HG03060 (cell line): ENCODE measurements at regions not wholly inside any gene's neighbourhood (a gene's known extent, or its start where the extent isn't known, plus 50 kb on each side); places are given as distances from the start of the nearest gene placed in this dataset.

ENCODE experiments used
- ATAC-seq: cut with Tn5 transposase; IDR thresholded peaks from one replicate; pipeline ENCODE4 v1.9.1; 2021; ENCODE audit warnings: low read depth, moderate number of reproducible peaks; ENCODE audit not compliant: unreplicated experiment

DNA sequence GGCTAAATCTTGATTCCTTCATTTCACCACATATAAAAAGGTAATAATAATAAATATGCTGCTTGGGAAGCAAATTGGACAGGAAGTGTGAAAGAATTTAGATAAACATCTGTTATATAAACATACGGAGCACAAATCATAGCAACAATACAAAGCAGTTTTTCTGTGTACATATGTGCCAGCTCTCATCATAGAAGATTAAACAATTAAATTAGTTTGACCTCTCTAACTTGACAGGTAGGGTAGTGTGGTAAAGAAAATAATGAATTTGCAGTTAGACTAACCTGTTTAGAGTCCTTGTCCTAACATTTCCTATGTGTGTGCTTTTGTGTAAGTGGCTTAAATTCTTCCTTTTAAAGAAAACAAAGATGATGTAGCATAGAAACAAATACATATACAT lies 995.7 kb upstream of the TENM4 start:
- no peak for ATAC-seq

DNA sequence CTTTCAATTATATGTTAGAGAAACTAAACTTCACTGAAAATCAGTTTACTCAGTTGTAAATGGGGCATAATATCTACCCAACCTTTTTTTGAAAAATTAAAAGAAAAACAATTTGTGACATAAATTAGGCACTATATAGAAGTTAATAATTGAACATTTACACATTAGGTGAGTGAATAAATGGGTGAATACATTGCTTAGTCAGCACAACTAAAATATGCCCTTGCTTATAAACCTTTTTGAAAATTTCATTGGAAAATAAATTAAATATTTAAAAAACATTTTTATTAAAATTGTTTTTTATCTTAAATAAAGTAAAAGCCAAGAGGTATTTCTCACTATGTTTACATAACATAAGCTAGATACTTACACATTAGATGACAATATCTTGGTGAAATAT lies 994.5 kb upstream of the TENM4 start:
- no peak for ATAC-seq

DNA sequence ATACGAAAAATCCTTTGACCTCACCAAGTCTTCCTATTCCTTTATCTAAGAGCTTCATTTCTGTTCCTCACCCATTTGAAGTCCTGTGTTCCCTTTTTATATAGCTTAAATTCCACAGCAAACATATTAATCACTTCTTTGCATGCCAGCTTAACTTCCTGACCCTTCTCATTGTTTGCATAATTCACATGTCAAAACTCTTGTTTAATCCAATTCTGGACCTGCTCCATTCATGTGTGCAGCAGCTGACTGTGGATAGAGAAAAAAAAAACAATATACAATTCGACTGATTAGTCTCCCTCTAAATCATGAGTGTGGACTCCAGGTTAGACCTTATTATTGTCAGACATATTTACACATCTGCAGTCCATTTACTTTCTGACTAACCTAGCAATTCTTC lies 991.2 kb upstream of the TENM4 start:
- ATAC-seq, result no peak

DNA sequence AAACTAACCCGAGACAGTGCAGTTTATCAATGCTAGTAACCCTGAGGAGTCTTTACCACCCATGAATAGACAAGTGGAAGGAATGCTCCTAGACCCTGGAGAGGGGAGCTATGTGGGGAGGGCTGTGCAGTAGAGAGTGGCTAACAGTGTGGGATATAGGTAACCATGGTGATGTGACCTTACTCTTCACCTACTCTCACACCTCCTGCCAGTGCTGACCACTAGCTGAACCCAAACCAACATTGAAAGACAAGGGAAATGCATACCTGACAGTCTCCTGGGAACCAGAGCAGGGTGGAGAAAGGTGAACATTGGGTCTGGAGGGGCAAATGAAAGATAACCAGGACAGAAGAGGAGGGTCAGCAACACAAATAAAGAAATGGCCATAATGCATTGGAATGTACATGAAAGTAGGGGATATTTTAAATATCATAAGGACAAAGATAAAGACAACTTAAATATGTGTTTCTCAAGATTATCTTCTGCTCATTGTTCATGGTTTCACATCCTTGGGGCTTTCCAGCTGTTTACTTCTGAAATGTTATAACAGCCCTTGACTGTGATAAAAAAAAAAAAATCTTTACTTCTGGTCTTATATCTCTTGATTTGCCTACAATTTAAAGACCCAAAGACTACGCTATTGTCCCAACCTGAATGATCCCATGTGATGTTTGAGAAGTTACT lies 983.3 kb upstream of the TENM4 start:
- no peak for ATAC-seq

DNA sequence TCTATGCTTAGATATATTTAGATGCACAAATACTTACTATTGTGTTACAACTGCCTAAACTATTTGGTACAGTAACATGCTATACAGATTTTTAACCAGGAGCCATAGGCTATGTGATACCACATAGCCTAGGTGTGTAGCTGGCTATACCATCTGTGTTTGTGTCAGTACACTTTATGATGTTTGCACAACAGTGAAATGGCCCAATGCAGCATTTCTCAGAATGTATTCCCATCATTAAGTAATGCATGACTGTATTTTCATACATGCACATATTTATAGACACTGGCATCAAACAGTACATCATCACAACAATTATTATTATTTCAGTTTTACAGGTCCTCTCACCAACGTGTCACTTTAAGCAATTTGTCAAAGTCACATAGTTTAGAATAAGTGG lies 979.5 kb upstream of the TENM4 start:
- ATAC-seq, result no peak

DNA sequence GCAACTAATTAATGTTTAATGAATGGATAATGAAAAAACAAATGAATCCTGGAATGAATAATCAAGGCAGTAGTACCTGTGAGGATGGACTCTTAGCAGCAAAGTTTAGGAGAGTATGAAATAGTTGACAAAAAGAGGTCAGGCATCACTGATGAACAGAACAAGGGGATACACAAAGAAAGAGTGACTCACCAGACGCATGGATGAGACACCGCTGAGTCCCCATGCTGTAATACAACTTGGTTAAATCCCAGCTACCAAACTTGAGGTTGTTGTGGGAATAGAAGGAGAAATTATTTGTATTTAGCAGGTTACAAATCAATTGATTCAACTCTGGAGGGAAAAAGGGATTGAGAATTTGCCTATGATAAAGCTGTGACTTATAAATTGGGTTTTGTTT lies 976.9 kb upstream of the TENM4 start:
- no peak for ATAC-seq

DNA sequence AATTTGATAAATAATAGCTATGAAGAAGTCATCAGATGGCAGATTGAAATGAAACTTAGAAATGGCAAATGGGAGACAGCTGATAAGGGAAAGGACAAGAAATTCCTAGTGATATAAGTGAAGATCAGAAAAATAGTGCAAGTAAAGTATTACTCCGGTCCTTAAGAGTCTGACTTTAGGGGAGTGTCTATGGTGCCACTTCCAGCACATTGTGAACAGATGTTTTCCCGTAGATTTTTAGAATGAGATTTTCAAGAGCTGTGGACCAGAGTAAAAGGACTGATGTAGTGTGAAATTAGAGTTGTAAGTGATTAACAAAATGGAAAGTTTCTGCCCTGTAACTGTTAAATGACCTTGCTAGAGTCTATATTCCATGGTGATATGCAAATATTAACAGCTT lies 974.8 kb upstream of the TENM4 start:
- no peak for ATAC-seq

DNA sequence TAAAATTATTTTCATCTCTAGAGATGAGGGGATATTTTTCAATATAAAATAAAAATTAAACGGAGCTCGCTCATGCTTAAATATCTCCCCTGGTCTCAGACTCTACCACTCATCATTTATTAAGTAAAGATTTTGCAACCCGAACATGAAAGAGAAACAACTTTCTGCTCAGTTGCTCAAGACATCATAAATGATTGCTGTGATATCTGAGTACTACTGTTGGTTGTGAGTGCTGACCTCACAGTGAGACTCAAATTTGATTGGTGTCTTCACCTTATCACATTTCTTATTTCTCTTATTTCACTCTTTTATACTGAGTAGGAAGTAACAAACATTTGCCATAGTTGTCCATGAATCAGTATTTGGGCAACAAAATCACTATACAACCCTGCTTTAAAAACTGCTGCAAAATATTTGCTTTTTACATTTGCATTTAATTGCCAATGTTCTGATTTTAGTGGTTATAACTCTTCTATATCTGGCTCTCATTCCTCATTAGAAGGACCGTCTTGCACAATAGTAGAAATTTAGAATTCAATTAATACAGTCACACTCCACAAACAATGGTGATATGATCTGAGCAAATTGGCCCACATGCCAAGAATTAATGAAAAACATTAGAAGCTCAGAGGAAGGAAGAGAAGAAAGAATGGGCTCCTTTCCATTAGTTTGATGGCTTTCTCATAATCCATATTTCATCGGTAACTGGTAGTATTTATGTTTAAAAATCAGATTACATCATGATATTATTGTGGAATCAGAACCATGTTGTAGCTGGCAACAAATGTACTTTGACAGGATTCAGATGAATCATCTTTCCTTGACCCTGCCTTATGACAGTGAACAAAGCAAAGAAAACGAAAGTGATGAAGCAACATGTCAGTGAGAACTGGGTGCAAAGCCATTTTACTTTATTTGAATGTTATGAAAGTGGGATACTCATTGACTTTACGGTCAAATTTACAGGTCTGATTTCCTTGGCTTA lies 973.6 kb upstream of the TENM4 start:
- no peak for ATAC-seq

DNA sequence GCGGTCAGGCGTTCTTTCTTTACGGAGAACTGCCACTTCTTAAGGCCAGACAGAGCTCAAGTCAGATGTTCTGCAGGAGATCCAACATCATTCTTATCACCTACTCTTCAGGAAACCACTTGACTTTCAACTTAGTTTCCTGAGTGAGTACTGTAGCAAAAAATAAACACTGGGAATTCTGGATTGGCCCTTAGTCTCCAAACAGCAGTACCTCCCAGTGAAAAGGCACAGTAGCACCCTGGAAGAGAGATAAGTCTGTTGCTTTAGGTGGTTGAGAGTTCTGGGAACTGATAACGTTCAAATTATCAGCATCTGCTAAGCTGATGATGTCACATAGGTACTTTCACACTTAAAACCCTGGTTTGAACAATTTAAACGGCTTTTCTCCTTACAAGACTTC lies 971.8 kb upstream of the TENM4 start:
- no peak for ATAC-seq

DNA sequence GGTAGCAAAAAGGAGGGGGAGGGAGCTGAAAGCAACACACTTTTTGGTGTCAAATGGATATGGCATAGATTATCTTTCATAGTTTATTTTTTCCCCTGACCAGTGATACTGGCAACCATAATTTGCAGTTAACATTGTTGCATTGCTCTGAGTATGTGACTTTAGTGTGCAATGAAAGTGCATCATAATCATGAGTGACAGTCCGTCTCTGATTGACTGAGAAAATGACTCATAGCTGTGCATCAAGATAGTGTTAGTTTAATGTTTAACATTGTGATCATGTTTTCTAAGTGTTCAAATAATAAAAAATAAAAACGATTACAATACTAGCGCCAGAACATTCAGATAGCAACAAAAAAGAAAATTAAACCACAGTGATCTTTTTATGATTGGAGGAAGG lies 952.4 kb upstream of the TENM4 start:
- ATAC-seq, result no peak

DNA sequence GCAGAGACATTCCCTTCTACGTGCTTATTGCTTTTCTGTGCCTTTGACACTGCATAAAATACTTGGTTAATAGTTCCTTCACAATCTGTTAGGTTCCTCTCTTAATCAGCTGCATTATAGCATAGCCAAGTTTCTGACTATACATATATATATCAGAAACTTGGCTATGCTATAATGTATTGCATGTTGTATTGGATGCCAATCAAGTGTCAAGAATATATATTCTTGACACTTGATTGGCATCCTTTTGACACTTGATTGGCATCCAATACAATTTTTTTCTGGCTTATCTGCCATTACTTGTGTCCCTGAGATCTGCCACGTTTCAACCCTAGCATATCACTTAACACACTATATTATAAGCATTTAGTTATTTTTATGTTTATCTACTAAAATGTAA lies 949.7 kb upstream of the TENM4 start:
- no peak for ATAC-seq

DNA sequence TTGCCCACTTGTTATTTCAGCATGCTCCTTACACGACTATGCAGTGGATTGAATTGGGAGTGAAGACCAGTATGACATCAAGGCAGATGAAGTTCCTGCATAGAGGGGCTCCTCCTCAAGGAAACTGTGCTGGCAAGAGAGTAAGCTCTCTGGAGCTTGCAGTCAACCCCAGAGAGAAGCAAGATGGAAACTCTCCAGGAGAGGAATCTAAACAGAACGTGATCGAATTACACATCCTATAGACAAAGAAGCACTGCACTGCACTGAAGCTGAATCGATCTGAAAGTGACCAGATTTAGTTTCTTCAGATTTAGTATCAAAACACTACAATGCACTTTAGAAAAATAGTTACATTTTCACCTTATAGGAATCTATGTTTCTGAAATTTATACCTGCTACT lies 947.7 kb upstream of the TENM4 start:
- ATAC-seq, result no peak

DNA sequence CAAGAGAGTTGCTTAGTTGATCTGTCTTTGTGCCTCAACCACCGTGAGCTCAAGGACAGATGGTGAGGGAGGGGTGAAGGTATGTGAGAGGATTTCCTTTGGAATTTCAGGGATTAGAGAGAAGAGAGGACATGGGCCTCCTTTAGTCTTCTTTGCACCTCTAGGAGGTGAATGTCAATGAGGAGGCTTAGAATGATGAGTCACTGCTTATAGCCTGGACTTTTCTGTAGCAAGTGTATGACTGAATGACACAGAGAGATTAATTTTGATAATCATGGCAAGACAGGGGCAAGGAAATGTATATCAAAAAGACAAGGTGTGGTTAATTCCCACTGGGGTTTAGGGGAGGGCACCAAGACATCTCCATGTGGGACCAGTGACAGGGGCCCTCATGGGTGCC lies 947.3 kb upstream of the TENM4 start:
- no peak for ATAC-seq

DNA sequence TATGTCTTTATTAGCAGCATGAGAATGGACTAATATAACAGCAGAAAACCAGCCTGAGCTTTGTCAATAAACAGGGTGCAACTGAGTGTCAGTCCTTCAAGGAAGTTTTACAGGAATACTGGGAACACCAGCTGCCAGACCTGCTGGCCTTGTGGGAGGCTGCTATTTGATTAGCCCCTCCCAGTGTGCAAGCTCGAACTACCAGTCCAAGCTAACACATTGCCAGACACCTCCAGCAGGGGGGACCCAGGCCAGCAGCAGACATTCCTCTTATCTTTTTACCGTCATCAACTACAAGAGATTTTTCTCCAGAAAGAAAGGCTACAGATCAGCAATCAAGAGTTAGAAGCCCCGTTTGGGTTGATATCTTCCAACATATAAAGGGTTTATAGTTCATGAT lies 942.8 kb upstream of the TENM4 start:
- ATAC-seq, result no peak

DNA sequence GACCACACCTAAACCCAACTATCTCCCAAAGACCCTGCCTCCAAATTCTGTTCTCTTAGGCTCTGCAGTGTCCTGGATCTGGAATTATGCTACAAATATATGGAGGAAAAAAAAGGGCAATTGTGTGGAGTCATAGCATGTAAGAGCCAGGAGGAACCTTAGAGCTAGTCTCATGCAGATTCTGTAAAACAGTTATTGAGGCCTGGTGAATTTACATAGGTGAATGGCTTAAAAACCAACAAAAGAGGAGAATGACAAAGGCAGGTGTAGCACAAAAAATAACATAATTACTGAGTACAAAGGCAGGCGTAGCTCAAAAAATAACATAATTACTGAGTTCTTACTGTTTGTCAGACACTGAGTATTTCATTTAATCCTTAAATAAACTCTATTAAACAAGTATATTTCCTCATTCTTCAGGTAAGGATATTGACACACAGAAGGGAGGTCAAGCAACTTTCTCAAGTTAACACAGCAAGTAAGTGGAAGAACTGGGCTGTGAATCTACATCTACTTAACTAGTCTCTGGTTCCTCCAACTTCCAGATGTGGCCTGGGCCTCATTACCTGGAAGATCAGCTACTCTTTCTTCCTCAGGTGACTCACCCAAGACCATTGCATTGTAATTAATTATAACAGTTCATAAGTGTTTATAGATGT lies 938.9 kb upstream of the TENM4 start:
- ATAC-seq, result no peak

DNA sequence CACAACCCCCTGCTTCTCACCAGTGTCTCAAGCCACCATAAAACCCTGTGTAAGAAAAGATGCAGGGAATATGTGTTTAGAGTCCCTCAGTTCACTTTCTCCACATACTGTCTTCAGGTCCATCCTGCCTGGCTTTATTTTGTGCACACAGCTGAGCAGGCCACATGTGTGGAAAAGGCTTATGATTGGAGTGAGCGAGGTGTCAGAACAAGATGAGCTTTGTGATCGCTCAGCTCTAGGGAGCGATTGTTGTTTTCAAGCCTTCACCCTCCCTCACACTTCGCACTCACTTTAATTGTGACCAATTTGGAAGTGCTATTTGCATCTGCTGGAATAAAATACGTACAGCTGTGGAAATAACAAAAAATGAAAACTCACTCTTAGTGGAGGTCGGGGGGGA lies 931.1 kb upstream of the TENM4 start:
- ATAC-seq, result no peak

DNA sequence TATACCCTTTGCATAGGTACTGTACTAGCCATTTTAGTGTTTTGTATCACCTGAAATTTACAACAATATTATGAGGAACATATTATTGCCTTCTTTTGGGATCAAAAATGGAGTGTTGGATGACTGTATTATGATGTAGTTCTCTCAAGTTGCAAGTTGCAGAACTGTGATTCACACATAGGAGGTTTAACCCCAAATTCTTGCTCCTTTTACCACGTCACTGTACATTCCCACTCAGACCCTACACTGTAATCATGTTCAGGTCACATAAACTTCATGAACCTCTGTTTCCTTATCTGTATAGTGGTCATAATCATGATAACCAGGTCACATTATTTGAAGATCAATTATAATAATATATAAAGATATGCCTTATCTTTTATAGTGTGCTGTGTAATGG lies 925.1 kb upstream of the TENM4 start:
- no peak for ATAC-seq

DNA sequence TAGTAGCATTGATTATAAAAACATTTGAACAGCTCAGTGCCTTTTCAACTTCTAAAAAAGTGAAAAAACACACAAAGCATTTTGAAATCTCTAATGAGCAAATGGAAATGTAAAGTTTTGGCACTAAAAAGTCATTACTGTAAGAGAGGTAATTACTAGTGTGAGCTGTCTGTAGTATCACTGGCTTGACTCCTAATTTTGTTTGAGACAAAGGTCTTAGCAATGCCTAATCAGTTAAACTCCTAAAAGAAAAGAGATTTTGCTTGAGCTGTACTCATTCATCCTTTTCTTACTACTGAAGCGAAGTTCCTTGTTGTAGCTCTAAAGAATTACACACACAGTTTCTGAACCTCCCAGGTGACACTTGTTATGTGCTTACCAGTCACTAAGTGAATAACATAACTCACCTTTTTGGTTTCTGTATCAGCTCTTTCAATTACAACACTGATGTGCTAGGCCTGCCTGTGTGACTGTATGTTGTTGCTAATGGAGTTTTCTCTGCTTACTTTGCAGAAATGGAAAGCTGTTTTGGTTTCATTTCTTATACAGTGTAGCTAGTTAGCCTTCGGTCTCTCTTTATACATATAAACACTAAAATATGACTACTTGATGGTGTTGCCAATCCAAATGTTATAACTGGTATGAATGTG lies 924.4 kb upstream of the TENM4 start:
- ATAC-seq, result no peak

DNA sequence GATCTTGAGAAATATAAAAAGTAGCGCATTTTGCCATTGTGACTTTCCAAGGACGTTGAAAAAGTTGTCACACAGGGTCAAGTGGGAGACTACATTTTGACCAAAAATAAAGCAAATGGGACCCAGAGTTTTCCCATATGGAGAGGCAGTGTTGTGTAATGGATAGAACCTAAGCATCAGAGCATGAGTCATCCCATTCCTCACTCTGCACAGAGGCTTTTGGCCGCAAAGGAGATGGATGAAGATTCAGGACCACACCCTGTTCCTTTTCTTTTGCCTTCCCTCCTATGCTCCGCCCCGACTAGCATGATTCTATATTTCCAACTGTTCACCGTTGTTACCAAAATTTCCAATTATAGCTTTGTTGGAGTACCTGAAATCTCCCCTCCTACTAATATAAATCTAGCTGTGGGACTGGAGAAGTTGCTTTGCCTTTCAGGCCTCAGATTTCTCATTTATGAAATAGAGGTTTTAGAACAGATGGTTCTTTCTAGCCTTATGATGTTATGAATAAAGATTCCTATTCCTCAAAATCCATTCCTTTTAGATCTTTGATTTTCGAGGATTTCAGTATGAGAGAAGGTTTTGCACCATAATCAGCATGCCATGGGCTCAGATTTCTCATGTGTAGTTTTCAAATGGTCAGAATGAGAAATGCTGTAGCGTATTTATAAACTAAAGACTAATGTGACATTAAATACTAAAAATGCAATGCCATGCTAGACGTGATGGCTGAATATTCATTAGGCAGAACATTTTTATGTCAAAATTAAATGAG lies 921.9 kb upstream of the TENM4 start:
- no peak for ATAC-seq

DNA sequence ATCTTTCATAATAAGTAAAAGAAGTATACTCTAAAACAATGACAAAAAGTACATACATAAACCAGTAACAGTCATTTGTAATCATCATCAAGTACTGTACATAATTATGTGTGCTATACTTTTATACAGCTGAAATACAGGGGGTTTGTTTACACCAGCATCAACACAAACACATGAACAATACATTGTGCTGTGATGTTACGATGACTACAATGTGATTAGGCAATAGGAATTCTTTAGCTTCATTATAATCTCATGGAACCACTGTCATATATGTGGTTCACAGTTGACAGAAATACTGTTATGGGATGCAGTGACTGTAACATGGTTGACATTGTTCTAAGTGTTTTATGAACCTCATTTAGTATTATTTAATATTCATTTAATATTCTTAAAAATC lies 914.4 kb upstream of the TENM4 start:
- ATAC-seq, result no peak
